ENCODE measurements at regions not wholly inside any gene's neighbourhood (a gene's known extent, or its start where the extent isn't known, plus 50 kb on each side); places are given as distances from the start of the nearest gene placed in this dataset.

DNA sequence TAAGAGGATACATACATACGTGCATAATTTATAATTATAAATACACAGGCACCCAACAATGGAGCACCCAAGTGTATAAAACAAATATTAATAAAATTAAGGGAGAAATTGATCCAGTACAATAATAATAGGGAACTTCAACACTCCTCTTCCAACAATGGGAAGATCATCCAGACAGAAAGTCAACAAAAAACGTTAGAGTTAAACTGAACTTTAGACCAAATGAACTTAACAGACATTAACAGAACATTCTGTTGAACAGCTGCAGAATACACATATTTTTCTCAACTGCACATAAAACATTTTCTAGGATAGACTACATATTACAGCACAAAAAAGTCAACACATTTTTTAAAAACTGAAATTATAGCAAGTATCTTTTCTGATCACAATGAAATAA, 339.7 kb downstream of the CGGBP1 start:
- H3K9ac ChIP-seq (ENCODE audit: insufficient read depth, low read length) = no peak overlapping the region
- DNase-seq (ENCODE audit: low read depth in 2 of 2) = no peak
- H2AFZ ChIP-seq (ENCODE audit: low read length) = no peak overlapping the region
- H3K27ac ChIP-seq (ENCODE audit: insufficient read depth, low read length) = no peak overlapping the region
- TF ChIP-seq, protein P1, sequence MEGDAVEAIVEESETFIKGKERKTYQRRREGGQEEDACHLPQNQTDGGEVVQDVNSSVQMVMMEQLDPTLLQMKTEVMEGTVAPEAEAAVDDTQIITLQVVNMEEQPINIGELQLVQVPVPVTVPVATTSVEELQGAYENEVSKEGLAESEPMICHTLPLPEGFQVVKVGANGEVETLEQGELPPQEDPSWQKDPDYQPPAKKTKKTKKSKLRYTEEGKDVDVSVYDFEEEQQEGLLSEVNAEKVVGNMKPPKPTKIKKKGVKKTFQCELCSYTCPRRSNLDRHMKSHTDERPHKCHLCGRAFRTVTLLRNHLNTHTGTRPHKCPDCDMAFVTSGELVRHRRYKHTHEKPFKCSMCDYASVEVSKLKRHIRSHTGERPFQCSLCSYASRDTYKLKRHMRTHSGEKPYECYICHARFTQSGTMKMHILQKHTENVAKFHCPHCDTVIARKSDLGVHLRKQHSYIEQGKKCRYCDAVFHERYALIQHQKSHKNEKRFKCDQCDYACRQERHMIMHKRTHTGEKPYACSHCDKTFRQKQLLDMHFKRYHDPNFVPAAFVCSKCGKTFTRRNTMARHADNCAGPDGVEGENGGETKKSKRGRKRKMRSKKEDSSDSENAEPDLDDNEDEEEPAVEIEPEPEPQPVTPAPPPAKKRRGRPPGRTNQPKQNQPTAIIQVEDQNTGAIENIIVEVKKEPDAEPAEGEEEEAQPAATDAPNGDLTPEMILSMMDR (conservative IDR thresholded peaks at IDR 0.05 in 1 of 2, IDR thresholded peaks at IDR 0.05 in 1 of 2; ENCODE audit: low read depth in 1 of 2, low read length in 2 of 2) = no peak
- TF ChIP-seq EZH2 (IDR thresholded peaks at IDR 0.05; ENCODE audit: low read length, missing control alignments) = no peak
- H3K4me3 ChIP-seq (replicated peaks in 1 of 4; ENCODE audit: control extremely low read depth in 1 of 4, insufficient read depth in 1 of 4, low read depth in 3 of 4, low read length in 4 of 4) = no peak overlapping the region
- H3K36me3 ChIP-seq (ENCODE audit: control insufficient read depth, insufficient read depth, low read length) = no peaks in the 10 kb centered on the region
- no peaks in the 10 kb centered on the region for H3K9me3 ChIP-seq (ENCODE audit: control insufficient read depth, insufficient read depth, low read depth, low read length)
- H4K20me1 ChIP-seq (ENCODE audit: control insufficient read depth, extremely low read depth, insufficient read depth, low read length) = no peaks in the 10 kb centered on the region
- no peaks in the 10 kb centered on the region for H3K79me2 ChIP-seq (ENCODE audit: control insufficient read depth, insufficient read depth, low read length)
- H3K27me3 ChIP-seq (ENCODE audit: control insufficient read depth, insufficient read depth, low read length) = no peaks in the 10 kb centered on the region
- no peaks in the 10 kb centered on the region for H3K4me1 ChIP-seq (ENCODE audit: control insufficient read depth, extremely low read depth, insufficient read depth, low read length)
- no peak overlapping the region for H3K4me2 ChIP-seq (ENCODE audit: extremely low read depth, insufficient read depth, low read length)

DNA sequence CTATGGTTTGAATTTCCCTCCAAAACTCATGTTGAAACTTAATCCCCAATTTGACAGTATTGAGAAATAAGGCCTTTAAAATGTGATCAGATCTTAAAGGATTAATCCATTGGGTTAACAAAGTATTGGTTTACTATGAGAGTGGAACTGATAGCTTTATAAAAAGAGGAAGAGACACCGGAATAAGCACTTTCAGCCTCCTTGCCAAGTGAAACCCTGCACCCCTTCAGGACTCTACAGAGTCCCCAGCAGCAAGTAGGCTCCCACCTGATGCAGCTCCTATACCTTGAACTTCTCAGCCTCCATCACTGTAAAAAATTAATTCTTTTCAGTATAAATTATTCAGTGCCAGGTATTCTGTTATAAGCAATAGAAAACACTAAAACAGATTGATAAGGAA, 348.3 kb downstream of the CGGBP1 start:
- no peaks in the 10 kb centered on the region for H3K36me3 ChIP-seq (ENCODE audit: control insufficient read depth, insufficient read depth, low read length)
- H4K20me1 ChIP-seq (ENCODE audit: control insufficient read depth, extremely low read depth, insufficient read depth, low read length) = no peaks in the 10 kb centered on the region
- no peak overlapping the region for H3K4me3 ChIP-seq (replicated peaks in 1 of 4; ENCODE audit: control extremely low read depth in 1 of 4, insufficient read depth in 1 of 4, low read depth in 3 of 4, low read length in 4 of 4)
- no peak overlapping the region for H3K9ac ChIP-seq (ENCODE audit: insufficient read depth, low read length)
- H3K79me2 ChIP-seq (ENCODE audit: control insufficient read depth, insufficient read depth, low read length) = no peaks in the 10 kb centered on the region
- no peak for TF ChIP-seq EZH2 (IDR thresholded peaks at IDR 0.05; ENCODE audit: low read length, missing control alignments)
- H2AFZ ChIP-seq (ENCODE audit: low read length) = no peak overlapping the region
- DNase-seq (ENCODE audit: low read depth in 2 of 2) = no peak
- H3K4me2 ChIP-seq (ENCODE audit: extremely low read depth, insufficient read depth, low read length) = no peak overlapping the region
- H3K27me3 ChIP-seq (ENCODE audit: control insufficient read depth, insufficient read depth, low read length) = no peaks in the 10 kb centered on the region
- no peaks in the 10 kb centered on the region for H3K4me1 ChIP-seq (ENCODE audit: control insufficient read depth, extremely low read depth, insufficient read depth, low read length)
- H3K27ac ChIP-seq (ENCODE audit: insufficient read depth, low read length) = no peak overlapping the region
- H3K9me3 ChIP-seq (ENCODE audit: control insufficient read depth, insufficient read depth, low read depth, low read length) = no peaks in the 10 kb centered on the region

DNA sequence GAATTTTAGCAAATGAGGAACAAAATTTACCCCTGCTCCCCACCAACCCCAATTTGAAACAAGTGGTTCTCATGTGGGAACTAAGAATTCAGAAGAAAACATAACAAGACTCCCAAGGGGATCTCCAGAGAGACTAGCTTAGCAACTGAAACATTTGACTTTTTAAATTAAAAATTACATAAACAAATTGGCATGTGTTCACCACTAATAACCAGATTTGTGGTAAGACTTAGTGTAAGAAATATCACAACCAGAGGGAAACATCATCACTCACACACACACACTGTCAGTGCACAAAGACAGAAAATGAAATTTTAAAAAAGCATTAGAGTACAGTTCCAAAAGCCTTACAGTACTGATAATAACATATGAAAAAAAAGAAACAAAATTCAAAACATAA, 348.8 kb downstream of the CGGBP1 start:
- H2AFZ ChIP-seq (ENCODE audit: low read length) = no peak overlapping the region
- no peak overlapping the region for H3K27ac ChIP-seq (ENCODE audit: insufficient read depth, low read length)
- H3K4me2 ChIP-seq (ENCODE audit: extremely low read depth, insufficient read depth, low read length) = no peak overlapping the region
- no peak overlapping the region for H3K4me3 ChIP-seq (replicated peaks in 1 of 4; ENCODE audit: control extremely low read depth in 1 of 4, insufficient read depth in 1 of 4, low read depth in 3 of 4, low read length in 4 of 4)
- no peaks in the 10 kb centered on the region for H4K20me1 ChIP-seq (ENCODE audit: control insufficient read depth, extremely low read depth, insufficient read depth, low read length)
- H3K4me1 ChIP-seq (ENCODE audit: control insufficient read depth, extremely low read depth, insufficient read depth, low read length) = no peaks in the 10 kb centered on the region
- no peak for DNase-seq (ENCODE audit: low read depth in 2 of 2)
- H3K9me3 ChIP-seq (ENCODE audit: control insufficient read depth, insufficient read depth, low read depth, low read length) = no peaks in the 10 kb centered on the region
- TF ChIP-seq EZH2 (IDR thresholded peaks at IDR 0.05; ENCODE audit: low read length, missing control alignments) = no peak
- TF ChIP-seq, protein P1 (conservative IDR thresholded peaks at IDR 0.05 in 1 of 2, IDR thresholded peaks at IDR 0.05 in 1 of 2; ENCODE audit: low read depth in 1 of 2, low read length in 2 of 2) = no peak
- no peaks in the 10 kb centered on the region for H3K27me3 ChIP-seq (ENCODE audit: control insufficient read depth, insufficient read depth, low read length)
- H3K79me2 ChIP-seq (ENCODE audit: control insufficient read depth, insufficient read depth, low read length) = no peaks in the 10 kb centered on the region
- no peak overlapping the region for H3K9ac ChIP-seq (ENCODE audit: insufficient read depth, low read length)
- H3K36me3 ChIP-seq (ENCODE audit: control insufficient read depth, insufficient read depth, low read length) = no peaks in the 10 kb centered on the region

All from fibroblast of lung (primary cell).